Suprapubic skin (tissue), 4 donors: ENCODE measurements at regions not wholly inside any gene's neighbourhood (a gene's known extent, or its start where the extent isn't known, plus 50 kb on each side); places are given as distances from the start of the nearest gene placed in this dataset.
"Not testable (repeated sequence)": the region's sequence is repeated elsewhere in the genome, so short reads cannot be mapped to it uniquely, and the experiment has no call there.

Source experiments
- POLR2A ChIP-seq, 2 donors: fragments of 450-650 bp; IDR thresholded peaks; one replicate each; pipeline ENCODE4 v1.6.1; 2017; ENCODE audit warnings: antibody characterized with exemption in 2 of 2, mild to moderate bottlenecking in 2 of 2, moderate library complexity in 2 of 2
- POLR2AphosphoS5 ChIP-seq, 3 donors: sonication (generic); formaldehyde crosslinking; IDR thresholded peaks; one replicate each; pipeline ENCODE4 v1.6.1; 2017; ENCODE audit warnings: antibody characterized with exemption in 3 of 3
- TF ChIP-seq, protein P1 (sequence below), 2 donors: fragments of 200-600 bp in 1 of 2; fragments of 450-650 bp in 1 of 2; sonication (generic) in 1 of 2; IDR thresholded peaks; one replicate each; pipeline ENCODE4 v1.5.1; 2016 to 2019; ENCODE audit warnings: antibody characterized with exemption in 2 of 2, mild to moderate bottlenecking in 1 of 2, moderate library complexity in 1 of 2

DNA sequence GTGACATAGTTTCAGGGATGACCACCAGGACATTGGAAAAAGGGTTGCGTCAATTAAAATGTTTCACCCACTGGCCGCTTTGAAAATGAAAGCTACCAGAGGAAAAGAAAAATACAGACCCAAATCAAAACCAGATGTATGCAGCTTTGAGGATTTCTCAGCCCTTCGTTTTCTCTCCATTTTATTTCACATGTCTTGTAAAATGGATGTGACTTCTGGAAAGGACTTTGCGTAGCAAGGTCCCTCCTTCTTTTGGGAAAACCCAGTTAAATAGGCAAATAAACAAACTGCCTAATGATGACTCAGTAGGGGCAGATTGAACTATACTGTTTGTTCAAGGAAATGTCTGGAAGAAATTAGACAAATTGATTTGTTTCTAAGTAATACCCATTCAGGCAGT lies 616.0 kb upstream of the AMELY start:
- TF ChIP-seq POLR2AphosphoS5, POLR2A (IDR thresholded peaks at IDR 0.05): not testable (repeated sequence)
- TF ChIP-seq, protein P1, sequence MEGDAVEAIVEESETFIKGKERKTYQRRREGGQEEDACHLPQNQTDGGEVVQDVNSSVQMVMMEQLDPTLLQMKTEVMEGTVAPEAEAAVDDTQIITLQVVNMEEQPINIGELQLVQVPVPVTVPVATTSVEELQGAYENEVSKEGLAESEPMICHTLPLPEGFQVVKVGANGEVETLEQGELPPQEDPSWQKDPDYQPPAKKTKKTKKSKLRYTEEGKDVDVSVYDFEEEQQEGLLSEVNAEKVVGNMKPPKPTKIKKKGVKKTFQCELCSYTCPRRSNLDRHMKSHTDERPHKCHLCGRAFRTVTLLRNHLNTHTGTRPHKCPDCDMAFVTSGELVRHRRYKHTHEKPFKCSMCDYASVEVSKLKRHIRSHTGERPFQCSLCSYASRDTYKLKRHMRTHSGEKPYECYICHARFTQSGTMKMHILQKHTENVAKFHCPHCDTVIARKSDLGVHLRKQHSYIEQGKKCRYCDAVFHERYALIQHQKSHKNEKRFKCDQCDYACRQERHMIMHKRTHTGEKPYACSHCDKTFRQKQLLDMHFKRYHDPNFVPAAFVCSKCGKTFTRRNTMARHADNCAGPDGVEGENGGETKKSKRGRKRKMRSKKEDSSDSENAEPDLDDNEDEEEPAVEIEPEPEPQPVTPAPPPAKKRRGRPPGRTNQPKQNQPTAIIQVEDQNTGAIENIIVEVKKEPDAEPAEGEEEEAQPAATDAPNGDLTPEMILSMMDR (IDR thresholded peaks at IDR 0.05) = not testable (repeated sequence)
